Thymus (tissue), 11 donors: ENCODE measurements at regions not wholly inside any gene's neighbourhood (a gene's known extent, or its start where the extent isn't known, plus 50 kb on each side); places are given as distances from the start of the nearest gene placed in this dataset.

ENCODE experiments used
- DNase-seq, 9 donors: peaks; one replicate each; pipeline ENCODE4 v3.0.0-alpha.2; 2013; ENCODE audit warnings: low spot score in 9 of 9, low read depth in 6 of 9, missing footprints in 1 of 9
- H3K27ac ChIP-seq, 2 donors: one replicate each; pipeline ENCODE4 v1.5.1; 2013; ENCODE audit warnings: control low read depth in 1 of 2, low read depth in 1 of 2, low read length in 1 of 2, mild to moderate bottlenecking in 1 of 2, moderate library complexity in 1 of 2
- H3K27me3 ChIP-seq, 2 donors: one replicate each; pipeline ENCODE4 v1.5.1; 2013; ENCODE audit warnings: low read length in 1 of 2; ENCODE audit not compliant: control insufficient read depth in 2 of 2, insufficient read depth in 1 of 2
- H3K36me3 ChIP-seq, 2 donors: one replicate each; pipeline ENCODE4 v1.5.1; 2013; ENCODE audit warnings: low read length in 1 of 2, mild to moderate bottlenecking in 1 of 2, moderate library complexity in 1 of 2; ENCODE audit not compliant: control insufficient read depth in 2 of 2, insufficient read depth in 2 of 2
- H3K4me1 ChIP-seq, 2 donors: one replicate each; pipeline ENCODE4 v1.5.1; 2013; ENCODE audit warnings: low read length in 2 of 2; ENCODE audit not compliant: control insufficient read depth in 2 of 2, insufficient read depth in 2 of 2
- H3K4me3 ChIP-seq, 2 donors: one replicate each; pipeline ENCODE4 v1.5.1; 2013; ENCODE audit warnings: low read length in 2 of 2, control low read depth in 1 of 2, mild to moderate bottlenecking in 1 of 2
- H3K9me3 ChIP-seq, 2 donors: one replicate each; pipeline ENCODE4 v1.5.1; 2013; ENCODE audit warnings: low read length in 1 of 2, mild to moderate bottlenecking in 1 of 2; ENCODE audit not compliant: control insufficient read depth in 2 of 2, insufficient read depth in 1 of 2
- WGBS: extraction: QIAGEN DNeasy Blood & Tissue Kit; methylation state at CpG from one replicate; pipeline ENCODE4 v1.1.7; 2013; 5-methylcytosine and 5-hydroxymethylcytosine counted together
- donor health status: healthy.

DNA sequence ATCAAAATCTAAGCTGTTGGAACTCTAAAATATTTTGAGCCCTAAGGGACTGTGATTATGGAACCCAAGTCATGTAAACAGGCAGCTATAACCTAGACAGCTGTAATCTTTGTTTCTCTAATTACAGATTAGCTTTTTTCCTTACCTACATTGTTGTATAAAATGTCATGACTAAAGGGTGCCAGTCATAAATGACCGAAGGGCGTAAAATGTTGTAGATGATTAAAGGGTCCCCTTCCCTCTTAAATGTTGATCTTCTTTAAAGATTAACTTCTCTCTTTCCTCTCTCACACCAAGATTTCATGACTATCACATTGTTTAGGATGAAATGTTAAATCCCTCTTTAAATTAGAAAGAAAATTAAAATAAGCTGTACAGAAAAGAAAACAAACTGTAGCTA is 659.4 kb upstream of the NR3C2 start:
- no peaks in the 10 kb centered on the region for H3K36me3 ChIP-seq
- WGBS = 97% methylated on average over 2 of the region's 2 CpGs
- no peak overlapping the region for H3K27ac ChIP-seq
- H3K4me1 ChIP-seq = no peaks in the 10 kb centered on the region
- H3K4me3 ChIP-seq = no peak overlapping the region
- DNase-seq = no peak
- H3K9me3 ChIP-seq = peaks cover 0 to 7% of the 10 kb centered on the region in 2 donors
- H3K27me3 ChIP-seq = no peaks in the 10 kb centered on the region

DNA sequence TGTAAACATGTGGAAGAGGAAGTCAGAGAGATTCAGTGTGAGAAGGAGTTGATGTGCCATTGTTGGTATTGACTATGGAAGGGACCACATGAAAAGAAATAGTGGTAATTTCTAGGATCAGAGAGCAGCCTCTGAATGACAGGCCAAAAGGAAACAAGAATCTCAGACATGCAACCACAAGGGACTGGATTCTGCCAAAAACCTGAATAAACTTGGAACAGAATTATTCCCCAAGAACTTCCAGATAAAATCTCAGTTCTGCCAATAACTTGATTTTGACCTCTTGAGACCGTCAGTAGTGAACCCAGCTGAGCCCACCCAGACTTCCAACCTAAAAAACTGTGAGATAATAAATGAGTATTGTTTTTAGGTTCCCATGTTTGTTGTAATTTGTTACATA is 653.6 kb upstream of the NR3C2 start:
- Histone ChIP-seq H3K27ac (no peak overlapping the region), H3K27me3 (no peaks in the 10 kb centered on the region), H3K36me3 (no peaks in the 10 kb centered on the region), H3K4me1 (no peaks in the 10 kb centered on the region), H3K4me3 (no peak overlapping the region), H3K9me3 (peaks cover 0 to 2% of the 10 kb centered on the region in 2 donors)
- no peak for DNase-seq
- 87% methylated on average over 1 of the region's 1 CpG for WGBS

DNA sequence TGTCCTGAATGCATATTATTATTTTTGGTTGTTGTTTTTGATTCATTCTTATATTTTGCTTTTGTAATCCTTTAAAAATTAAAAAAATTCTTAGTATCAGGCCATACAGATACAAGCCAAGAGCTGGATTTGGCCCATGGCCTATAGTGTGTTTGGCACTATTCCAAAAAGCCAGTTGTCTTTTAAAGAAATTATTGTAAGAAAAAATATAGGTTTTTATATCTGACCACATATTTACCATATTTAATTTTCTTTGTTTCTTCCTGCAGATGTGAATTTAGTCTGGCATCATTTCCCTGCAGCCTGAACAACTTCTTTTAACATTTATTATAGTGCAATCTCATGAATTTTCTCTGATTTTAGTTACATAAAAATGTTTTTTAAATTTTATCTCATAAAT is 652.8 kb upstream of the NR3C2 start:
- H3K4me1 ChIP-seq = no peaks in the 10 kb centered on the region
- peaks cover 0 to 2% of the 10 kb centered on the region in 2 donors for H3K9me3 ChIP-seq
- no peaks in the 10 kb centered on the region for H3K27me3 ChIP-seq
- no peak overlapping the region for H3K4me3 ChIP-seq
- DNase-seq = no peak
- no peak overlapping the region for H3K27ac ChIP-seq
- H3K36me3 ChIP-seq = no peaks in the 10 kb centered on the region

DNA sequence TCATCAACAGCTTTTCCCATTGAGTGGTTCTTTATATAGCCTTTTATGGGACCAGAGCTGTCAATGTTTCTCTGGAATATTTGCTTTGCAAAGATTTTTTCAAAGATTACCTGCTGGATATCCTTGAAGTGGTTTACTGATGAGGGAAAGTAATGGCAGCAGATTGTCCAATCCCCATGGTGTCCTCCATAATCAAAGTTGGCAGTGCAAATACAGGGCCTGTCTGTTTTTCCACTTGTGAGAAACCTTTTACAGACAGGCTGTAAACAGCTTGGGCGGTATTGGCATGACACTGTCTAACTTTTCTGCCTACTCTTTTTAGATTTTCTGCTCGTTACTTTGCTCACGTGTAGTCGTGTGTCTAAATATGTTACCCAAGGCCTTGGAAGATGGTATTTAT is 641.9 kb upstream of the NR3C2 start:
- no peaks in the 10 kb centered on the region for H3K36me3 ChIP-seq
- 94% methylated on average over 4 of the region's 4 CpGs for WGBS

DNA sequence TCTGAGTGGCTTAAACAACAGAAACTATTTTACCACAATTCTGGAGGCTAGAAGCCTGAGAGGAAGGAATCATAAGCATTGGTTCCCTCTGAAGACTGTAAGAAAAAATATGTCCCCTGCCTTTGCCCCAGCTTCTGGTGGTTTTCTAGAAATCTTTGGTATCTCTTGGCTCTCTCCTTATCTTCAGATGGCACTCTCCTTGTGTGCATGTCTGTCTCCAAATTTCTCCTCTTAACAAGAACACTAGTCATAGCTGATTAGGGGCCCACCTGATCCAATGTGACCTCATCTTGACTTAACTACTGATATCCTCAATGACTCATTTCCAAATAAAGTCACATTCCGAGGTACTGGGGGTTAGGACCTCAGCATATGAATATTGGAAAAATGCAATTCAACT is 635.0 kb upstream of the NR3C2 start:
- WGBS = 85% methylated on average over 1 of the region's 1 CpG
- Histone ChIP-seq H3K9me3 (peaks cover 0 to 3% of the 10 kb centered on the region in 2 donors), H3K27ac (no peak overlapping the region), H3K36me3 (no peaks in the 10 kb centered on the region), H3K4me1 (no peaks in the 10 kb centered on the region), H3K27me3 (no peaks in the 10 kb centered on the region), H3K4me3 (no peak overlapping the region)
- no peak for DNase-seq

More for the DNA sequence above, 641.9 kb upstream of the NR3C2 start:
- H3K27ac ChIP-seq = no peak overlapping the region
- DNase-seq = no peak
- H3K4me3 ChIP-seq = no peak overlapping the region
- no peaks in the 10 kb centered on the region for H3K27me3 ChIP-seq
- H3K4me1 ChIP-seq = no peaks in the 10 kb centered on the region
- H3K9me3 ChIP-seq = peaks cover 0 to under 1% of the 10 kb centered on the region in 2 donors

DNA sequence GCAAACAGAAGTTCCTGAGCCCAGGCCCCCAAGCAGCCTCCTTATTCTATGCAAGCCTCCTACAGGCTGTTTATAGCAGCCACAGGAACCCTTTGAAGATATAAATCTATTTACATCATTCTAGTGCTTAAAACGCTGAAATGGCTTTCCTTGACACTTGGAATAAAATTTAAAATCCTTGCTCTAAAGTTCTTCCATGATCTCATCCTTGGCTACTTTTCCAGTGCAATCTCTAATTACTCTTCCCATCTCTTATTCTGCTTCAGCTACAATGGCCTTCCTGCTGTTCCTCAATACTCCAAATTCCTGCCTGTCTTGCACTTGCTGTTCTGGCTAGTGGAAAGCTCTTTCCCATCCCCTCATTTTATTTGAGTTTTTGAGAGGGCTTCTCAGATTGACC is 634.2 kb upstream of the NR3C2 start:
- no peak overlapping the region for H3K27ac ChIP-seq
- no peaks in the 10 kb centered on the region for H3K36me3 ChIP-seq
- peaks cover 0 to 3% of the 10 kb centered on the region in 2 donors for H3K9me3 ChIP-seq
- no peaks in the 10 kb centered on the region for H3K4me1 ChIP-seq
- DNase-seq = no peak
- no peaks in the 10 kb centered on the region for H3K27me3 ChIP-seq
- H3K4me3 ChIP-seq = no peak overlapping the region
- WGBS = 51% methylated on average over 1 of the region's 1 CpG

DNA sequence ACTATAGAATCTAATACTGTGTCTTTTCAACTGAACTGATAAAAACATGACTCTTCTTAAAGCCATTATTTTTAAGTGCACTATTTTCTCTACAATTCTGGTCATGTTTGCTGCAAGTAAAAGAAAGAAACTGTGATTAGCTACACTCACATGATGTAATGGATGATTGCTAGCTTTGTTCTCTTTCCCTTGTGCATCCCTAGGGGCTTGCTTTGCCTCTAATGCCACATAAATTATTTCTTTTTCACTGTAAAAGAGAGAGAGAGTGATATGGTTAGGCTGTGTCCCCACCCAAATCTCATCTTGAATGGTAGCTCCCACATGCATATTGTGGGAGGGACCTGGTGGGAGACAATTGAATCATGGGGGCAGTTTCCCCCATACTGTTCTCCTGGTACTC is 630.2 kb upstream of the NR3C2 start:
- no peak overlapping the region for H3K27ac ChIP-seq

DNA sequence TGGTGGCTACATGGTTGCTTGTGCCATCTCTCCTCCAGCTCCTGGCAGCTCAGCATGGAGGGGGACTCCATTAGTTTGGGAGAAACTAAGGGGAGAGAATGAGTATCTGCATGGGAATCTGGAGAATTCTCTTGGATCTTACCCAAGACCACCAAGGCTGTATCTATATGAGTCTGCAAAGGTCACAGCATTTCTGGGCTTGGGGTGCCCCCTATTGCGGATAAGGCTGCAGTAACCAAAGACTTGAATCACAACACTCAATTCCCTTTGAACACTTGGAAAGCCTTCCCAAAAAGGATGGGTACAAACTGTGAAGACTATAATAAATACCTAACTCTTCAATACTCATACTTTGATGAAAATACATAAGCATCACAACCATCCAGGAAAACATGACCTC is 623.5 kb upstream of the NR3C2 start:
- Histone ChIP-seq H3K4me3 (no peak overlapping the region), H3K36me3 (no peaks in the 10 kb centered on the region), H3K4me1 (no peaks in the 10 kb centered on the region), H3K27me3 (no peaks in the 10 kb centered on the region), H3K27ac (no peak overlapping the region), H3K9me3 (peaks cover 0 to 4% of the 10 kb centered on the region in 2 donors)
- DNase-seq = no peak
- 96% methylated on average over 1 of the region's 1 CpG for WGBS

More for the DNA sequence above, 630.2 kb upstream of the NR3C2 start:
- no peak for DNase-seq
- Histone ChIP-seq H3K9me3 (no peaks in the 10 kb centered on the region), H3K27me3 (no peaks in the 10 kb centered on the region), H3K4me1 (no peaks in the 10 kb centered on the region), H3K36me3 (no peaks in the 10 kb centered on the region), H3K4me3 (no peak overlapping the region)

DNA sequence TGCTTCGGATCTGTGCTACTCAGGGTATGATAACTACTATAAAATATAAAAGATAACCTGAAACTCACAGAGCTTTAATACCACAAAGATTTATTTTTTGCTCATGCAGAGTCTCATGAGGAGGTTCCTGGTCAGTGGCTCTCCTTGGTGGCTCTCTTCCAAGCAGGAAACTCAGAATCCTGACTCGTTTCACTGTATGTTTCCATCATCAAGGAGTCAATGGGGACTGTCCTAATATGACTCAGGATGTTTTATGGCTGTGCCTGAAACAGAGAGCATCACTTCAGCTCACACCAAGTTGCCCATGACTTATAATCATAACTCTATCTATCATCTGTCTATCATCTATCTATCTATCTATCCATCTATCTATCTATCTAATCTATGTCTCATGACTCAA is 620.8 kb upstream of the NR3C2 start:
- H3K9me3 ChIP-seq = peaks cover 0 to 4% of the 10 kb centered on the region in 2 donors
- no peak overlapping the region for H3K4me3 ChIP-seq
- H3K36me3 ChIP-seq = no peaks in the 10 kb centered on the region
- no peaks in the 10 kb centered on the region for H3K4me1 ChIP-seq
- 81% methylated on average over 2 of the region's 2 CpGs for WGBS
- H3K27me3 ChIP-seq = no peaks in the 10 kb centered on the region
- H3K27ac ChIP-seq = no peak overlapping the region
- DNase-seq = no peak

DNA sequence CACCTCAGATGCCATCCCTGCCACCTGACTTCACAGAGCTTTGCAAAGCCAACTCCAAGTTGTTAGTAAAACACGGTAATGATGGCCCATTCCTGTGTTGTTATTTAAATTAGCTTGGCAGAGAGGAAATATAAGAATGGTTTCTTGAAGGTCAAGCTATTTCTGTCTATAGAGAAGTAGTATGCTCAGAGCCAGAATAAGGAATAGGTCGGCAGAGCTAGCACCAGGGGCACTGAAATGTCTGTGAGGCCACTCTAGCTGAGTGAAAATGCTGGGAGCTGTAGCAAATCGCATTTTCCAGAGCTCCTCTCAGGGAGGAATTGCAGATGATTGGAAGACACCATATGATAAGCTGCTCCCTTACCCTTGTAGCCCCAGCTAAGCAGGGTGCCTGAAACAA is 615.4 kb upstream of the NR3C2 start:
- H3K27ac ChIP-seq = no peak overlapping the region
- no peak for DNase-seq
- 80% methylated on average over 3 of the region's 3 CpGs for WGBS

More for the DNA sequence above, 615.4 kb upstream of the NR3C2 start:
- Histone ChIP-seq H3K4me1 (no peaks in the 10 kb centered on the region), H3K36me3 (no peaks in the 10 kb centered on the region), H3K9me3 (no peaks in the 10 kb centered on the region), H3K4me3 (no peak overlapping the region), H3K27me3 (no peaks in the 10 kb centered on the region)
